GM19455 (cell line): ENCODE measurements at regions not wholly inside any gene's neighbourhood (a gene's known extent, or its start where the extent isn't known, plus 50 kb on each side); places are given as distances from the start of the nearest gene placed in this dataset.
"Not testable (repeated sequence)": the region's sequence is repeated elsewhere in the genome, so short reads cannot be mapped to it uniquely, and the experiment has no call there.

ENCODE experiments used
- ATAC-seq: cut with Tn5 transposase; IDR thresholded peaks from one replicate; pipeline ENCODE4 v1.9.1; 2021; ENCODE audit not compliant: unreplicated experiment

DNA sequence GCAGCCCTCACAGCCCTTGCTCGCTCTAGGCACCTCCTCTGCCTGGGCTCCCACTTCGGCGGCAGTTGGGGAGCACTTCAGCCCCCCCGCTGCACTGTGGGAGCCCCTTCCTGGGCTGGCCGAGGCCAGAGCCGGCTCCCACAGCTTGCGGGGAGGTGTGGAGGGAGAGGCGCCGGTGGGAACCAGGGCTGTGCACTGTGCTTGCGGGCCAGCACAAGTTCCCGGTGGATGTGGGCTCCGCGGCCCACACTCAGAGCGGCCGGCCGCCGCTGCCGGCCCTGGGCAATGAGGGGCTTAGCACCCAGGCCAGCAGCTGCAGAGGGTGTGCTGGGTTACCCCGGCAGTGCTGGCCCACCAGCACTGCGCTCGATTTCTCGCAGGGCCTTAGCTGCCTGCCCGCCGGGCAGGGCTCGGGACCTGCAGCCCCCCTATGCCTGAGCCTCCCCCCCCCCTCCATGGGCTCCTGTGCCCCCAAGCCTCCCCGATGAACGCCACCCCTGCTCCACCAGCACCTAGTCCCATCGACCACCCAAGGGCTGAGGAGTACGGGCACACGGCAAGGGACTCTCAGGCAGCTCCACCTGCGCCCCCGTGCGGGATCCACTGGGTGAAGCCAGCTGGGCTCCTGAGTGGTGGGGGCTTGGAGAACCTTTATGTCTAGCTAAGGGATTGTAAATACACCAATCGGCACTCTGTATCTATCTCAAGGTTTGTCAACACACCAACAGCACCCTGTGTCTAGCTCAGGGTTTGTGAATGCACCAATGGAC lies 224.8 kb downstream of the ZNF608 start:
- no peak for ATAC-seq

DNA sequence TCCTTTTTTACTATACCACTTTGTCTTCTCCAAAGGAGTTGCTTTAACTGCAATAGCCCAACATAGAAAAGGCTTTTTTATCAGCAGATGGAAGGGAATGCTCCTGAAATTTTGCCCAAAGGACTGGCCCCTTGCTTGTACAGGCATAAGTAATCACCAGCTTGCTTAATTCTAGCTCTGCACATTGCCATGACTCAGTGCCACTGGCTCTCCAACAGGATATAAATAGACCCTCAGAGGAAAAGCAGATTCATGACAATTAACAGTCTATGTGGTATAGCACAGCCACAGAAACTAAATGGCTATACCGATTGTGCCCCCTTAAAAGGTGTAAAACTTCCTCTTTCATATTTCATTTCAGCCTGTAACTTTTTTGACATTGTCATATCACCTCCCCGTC lies 227.0 kb downstream of the ZNF608 start:
- peak; percentile 74 for ATAC-seq

DNA sequence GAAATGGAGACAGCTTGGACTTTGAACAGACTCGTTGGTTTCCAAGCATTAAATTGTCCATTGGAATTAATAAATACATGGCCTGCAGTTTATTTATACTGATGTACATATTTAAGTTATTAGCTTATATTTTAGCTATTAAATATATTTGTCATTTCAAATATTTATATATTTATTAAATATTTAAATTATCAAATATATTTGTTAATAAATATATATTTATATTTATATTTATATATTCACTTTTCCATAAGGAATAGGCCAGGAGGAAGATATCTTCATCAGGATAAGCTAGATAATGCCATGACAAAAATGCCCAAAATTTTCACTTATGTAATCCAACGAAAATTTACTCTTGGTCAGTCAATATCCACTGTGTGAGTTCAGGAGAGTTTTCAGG lies 229.9 kb downstream of the ZNF608 start:
- ATAC-seq: no peak

DNA sequence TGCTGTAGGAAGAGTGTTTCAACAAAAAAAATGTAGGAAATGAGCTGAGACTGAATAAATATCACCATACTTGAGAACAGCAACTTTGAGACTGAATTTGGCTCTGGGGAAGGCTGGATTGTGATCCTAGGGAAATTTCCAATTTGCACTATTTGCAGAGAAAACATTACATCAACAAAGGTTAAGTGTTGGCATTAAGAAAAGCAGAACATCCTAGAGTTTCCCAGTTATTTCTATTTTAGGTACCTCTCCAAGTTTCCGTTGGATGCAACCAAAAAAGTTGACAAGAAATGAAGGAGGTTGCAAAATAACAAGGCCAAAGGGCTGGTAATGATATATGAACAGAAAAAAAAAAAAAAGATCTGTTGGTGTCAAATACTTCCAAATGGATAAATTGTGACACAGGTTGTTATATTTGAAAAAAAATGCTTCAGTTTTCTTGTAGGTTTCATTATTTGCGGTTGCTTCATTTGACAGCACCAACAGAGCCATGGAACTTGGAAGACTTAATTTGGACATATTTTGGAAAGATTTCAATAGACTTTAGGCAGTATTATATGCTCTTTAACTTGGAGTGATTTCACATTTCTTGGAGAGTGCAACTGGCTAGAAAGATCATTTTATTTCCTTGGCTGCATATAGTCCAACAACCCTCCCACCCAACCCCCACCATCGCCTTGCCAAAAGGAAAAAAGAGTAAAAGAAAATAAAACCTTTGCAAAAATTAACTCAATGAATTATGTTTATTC lies 230.8 kb downstream of the ZNF608 start:
- ATAC-seq: no peak

DNA sequence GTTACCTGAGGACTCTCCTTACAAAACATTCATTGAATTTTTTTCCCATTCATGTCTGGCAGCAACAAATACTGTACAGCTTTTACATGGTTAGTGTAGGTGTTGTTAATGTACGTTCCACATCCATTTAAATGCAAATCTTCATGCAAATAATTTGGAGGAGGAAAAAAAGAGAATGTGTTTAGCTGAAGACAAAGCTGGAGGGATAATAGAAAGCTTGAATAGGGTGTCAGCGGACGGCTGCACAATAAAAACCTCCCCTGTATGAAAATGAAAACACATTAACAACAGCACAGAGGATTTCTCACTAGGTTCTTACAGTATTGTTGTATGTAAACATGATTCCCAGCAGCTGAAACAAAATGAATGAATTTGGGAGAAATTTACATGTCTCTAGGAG lies 231.5 kb downstream of the ZNF608 start:
- ATAC-seq: no peak

DNA sequence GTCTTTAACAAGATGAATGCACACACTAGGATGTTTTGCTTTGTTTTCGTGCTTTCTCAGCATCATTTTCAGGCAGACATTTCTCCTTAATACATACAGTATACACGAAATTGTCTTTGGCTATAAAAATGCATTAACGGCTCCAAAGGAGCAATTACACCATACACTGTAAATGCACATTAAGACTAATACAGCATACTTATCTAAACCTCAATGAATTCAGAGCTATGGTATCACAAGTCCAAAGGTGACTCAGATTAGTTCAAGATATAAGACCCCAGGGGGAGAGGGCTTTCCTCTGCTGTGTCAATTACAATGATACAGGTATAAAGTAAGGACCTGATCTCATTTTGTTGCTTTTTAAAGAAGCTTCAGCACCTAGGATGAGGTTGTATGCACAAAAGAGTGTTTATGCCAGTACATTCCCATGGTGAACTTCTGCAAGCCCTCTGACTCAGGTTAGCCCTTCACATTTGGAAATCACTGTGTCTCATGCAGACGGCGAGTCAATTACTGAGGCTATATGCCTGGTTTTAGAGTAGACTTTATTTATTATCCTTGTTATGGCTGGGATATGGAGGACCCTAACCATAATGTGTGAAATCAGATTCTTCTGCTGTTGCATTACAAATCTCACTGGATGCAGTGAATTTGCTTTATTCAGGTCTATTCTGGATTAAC lies 233.3 kb downstream of the ZNF608 start:
- ATAC-seq: no peak

DNA sequence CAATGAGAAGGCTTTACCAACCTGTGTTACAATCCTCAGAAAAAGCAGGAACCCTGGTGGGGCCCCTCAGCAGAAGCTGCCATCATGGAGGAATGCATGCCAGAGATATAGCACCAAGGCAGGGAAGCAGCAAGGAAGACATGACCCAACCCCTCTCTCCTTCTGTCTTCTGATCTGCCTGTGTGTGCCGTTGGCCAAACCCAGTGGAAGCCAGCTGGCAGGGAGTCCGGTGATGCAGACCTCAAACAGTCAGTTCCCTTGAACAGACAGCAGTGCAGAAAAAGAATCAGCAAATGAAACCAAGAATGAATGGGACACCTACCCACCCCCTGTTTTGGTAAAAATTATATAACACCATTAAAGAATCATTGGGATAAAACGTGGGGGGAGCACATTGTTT lies 234.2 kb downstream of the ZNF608 start:
- no peak for ATAC-seq

DNA sequence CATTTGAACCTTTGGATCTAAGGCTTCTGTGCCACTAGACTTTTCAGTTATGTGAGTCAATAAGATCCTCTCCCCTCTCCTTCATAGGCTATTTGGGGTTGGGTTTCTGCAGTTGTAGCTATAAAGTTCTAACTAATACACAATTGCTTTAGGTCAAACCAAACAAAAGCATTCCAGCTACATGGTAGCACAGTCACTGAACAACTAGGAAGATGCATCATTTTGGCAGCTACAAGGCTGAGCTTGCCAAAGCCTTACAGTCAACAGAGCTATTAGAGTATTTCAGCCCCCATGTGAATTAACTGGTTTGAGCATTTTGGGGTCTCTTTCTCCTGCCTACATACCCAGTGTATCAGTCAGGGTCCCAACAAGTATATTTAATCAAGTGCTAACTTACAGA lies 234.6 kb downstream of the ZNF608 start:
- ATAC-seq: no peak

DNA sequence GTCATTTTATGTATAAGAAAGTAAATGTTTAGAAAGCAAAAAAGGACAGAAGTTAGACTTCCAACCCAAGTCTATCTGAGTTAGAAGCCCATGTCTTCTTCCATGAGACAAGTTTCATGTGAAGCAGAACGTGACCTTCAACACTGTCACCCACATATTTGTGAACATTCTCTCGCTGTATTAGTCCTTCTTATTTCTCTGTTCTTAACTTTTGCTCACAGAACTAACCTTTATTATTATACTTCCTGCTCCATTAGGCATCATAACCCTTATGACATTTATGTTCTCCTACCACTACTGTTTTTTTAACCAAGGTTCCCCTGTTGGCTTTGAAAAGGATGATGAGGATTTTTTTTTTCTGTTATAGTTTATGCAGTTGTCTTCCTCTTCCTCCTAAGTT lies 238.8 kb downstream of the ZNF608 start:
- no peak for ATAC-seq

DNA sequence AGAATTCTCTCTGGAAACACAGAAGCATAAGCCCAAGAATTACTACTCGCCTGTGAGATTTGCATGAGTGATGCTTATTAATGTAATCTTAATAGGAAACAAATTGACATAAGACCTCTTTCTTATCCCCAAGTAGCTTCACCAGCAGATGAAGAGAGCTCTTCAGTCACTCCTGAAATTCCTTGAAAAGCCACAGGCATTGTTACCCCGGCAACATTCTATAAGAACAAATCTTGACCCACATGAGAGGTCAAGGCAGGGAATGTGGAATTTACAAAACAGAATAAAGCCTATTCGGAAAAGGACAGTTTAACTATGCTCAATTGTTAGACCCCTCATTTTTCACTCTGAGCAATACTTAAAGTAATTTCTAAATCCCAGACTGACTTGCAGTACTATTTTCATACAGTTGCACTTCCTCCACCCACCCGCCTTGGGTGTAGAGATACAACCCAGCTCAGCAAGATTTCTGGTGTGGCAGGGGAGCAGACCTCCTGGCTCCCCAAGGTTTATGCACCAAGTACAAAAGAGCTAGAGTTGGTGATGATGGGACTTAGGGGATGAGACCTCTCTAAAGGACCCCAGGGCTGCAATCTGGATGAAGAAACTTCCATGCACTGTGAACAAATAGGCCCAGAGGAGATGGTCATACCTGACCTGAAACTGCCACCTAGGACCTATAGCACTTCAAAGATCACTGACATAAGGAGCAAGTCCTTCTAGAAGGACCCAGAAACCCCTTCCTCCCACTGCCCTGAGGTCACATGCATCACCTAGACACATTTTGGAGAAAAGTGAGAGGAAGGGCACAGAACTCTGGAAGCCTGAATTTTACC lies 242.1 kb downstream of the ZNF608 start:
- ATAC-seq: peak; percentile 95

DNA sequence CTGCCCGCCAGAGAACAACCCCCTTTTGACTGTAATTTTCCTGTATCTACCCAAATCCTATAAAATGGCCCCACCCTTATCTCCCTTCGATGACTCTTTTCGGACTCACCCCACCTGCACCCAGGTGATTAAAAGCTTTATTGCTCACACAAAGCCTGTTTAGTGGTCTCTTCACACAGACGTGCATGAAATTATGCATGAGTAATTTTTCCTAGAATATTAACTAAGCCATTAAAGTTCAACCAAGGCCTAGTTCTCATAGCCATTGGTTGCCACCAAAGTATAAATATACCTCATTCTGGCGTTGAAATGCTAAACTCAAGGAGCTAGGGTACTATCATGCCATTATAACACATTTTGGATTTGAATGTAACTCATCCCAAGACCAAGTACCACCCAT lies 243.9 kb downstream of the ZNF608 start:
- ATAC-seq: no peak

DNA sequence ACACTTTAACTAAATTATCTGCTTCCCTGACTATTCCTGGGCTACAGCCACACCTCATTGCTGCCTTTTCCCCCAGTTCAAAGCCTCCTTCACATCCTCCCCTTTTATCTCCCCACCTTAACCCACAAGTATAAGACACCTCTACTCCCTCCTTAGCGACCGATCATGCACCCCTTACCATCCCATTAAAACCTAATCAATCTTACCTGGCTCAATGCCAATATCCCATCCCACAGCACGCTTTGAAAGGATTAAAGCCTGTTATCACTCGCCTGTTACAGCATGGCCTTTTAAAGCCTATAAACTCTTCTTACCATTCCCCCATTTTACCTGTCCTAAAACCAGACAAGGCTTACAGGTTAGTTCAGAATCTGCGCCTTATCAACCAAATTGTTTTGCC lies 246.6 kb downstream of the ZNF608 start:
- ATAC-seq: not testable (repeated sequence)

DNA sequence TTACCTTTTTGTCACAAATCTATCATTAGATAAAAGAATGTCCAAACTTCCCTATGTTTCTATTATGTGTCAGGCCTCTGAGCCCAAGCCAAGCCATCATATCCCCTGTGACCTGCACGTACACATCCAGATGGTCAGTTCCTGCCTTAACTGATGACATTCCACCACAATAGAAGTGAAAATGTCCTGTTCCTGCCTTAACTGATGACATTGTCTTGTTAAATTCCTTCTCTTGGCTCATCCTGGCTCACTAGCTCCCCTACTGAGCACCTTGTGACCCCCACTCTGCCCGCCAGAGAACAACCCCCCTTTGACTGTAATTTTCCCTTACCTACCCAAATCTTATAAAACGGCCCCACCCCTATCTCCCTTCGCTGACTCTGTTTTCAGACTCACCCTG lies 249.5 kb downstream of the ZNF608 start:
- ATAC-seq: not testable (repeated sequence)

DNA sequence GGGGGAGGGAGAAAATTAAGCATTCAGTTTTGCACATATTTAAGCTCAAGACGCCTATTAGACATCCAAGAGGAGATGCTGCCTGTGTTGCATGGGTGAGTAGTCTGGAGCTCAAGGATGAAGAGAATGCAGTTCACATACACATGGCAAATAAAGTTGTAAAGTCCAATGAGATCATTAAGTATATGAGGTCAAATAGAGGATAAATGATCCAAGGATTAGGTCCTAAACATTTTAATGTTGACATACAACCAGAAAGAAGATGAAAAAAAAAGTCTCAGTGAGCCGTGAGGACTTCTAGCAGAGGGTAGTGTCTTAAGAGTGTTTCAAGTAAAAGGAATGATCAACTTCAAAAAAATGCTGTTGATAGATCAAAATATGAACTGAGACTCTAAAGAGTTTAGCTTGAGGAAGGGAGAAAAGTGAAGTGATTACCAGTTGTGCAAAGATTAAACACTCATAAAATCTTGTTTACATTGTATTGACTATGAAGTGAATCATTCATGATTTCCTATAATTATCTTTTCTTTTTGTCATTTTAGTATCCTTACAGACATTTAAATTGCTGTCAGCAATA lies 251.8 kb downstream of the ZNF608 start:
- no peak for ATAC-seq

DNA sequence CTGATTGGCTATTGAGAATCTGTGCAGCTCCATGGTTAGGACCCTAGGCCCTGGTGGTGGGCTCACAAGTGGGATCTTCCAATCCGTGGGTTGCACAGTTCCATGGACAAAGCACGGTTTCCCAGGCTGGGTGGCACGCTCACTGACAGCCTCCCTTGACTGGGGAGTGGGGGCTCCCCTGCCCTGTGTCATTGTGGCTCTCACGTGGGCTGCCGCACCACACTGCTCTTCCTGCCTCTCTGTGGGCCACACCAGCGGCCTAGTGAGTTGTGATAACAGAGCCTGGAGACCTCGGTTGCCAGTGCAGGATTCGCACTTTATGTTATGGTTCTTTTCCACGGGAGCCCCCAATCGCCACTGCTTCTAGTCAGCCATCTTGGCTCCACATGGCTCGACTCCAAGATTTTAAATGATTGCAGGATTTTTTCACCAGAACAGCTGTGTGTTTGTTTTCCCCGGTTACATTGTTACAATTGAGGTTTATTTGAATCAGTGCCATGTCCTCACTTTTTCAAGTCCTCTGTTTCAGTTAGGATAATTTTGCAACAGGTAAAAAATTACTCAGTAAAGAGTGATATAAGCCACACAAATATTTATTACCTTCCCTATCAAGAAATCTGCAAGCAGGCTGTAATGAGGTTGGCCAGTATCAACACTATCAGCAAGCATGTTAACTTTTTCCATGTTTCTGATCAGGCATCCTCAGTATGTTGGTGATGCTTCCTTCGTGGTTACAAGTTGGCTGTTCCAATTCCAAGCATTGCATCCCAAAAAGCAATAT lies 253.8 kb downstream of the ZNF608 start:
- no peak for ATAC-seq

DNA sequence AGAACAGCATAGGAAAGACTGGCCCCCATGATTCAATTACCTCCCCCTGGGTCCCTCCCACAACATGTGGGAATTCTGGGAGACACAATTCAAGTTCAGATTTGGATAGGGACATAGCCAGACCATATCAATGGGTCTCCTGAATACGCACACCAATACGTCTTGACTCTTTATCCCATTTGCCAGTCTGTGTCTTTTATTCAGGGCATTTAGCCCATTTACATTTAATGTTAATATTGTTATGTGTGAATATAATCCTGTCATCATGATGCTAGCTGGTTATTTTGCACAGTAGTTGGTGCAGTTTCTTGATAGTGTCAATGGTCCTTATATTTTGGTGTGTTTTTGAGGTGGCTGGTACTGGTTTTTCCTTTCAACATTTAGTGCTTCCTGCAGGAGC lies 256.1 kb downstream of the ZNF608 start:
- not testable (repeated sequence) for ATAC-seq

DNA sequence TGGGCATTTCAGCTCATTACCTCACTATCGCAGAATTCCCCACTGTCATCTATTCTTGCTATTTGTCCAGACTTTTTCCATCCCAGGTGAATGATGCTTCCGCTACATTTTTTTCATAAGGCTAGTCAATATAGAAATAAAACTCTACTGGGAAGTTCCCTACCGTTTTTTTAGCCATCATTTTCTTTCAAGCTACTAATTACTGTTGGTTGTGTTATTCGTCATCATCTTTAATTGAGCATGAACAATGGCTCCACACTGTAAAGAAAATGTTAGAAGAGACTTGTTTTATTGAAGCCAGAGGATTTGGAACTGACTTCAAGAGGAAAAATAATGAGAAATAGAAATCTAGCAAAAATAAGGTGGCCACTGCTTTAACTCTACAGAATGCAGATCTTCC lies 265.0 kb downstream of the ZNF608 start:
- ATAC-seq: no peak

DNA sequence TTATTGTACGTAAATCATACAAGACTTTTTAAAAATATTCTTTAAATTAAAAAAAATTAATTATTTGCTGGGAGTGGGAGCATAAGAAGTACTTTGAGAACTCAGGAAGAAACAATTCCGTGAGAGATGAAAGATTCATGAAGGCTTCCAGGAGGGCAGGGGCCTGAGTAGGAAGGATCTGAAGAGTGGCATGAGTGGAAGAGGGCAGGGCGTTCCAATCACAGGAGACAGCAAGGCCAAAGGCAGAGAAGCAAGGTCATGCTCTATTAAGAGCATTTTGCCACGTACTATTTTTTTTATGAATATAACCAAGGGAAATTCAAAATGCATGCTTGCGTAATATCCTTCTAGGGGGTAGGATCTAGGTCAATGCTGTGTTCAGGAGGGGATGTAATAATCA lies 265.5 kb downstream of the ZNF608 start:
- ATAC-seq: no peak

DNA sequence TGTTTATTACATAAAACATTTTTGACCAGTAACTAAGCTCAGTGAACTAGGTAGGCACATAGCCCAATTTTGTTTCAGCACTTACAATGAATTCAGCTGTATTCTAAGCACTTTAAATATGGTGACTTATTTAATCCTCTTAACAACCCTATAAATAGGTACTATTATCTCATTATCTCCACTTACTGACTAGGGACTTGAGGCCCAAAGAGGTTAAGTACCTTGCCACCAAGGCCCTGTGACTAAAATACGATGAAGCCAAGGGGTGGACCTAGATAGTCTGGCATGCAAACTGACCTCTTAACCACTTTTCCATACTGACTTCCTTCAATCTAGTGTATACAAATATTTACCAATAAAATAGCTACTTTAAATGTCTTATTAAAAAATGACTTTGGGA lies 266.4 kb downstream of the ZNF608 start:
- ATAC-seq: no peak

DNA sequence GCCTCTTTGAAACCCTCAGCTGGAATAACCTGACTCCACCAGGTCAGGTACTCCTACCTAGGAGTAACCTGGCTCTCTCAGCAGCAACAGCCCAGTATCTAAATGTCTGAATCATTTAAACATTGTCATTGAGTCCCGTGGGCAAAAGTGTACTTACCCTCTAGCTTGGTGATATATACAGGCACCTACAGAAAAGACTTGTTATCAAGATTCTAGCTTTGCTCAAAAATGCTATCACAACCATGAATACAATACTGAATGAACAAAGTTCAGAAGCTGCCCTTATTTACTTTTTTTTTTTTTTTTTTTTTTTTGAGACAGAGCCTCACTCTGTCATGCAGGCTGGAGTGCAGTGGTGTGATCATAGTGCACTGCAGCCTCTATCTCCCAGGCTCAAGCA lies 268.2 kb downstream of the ZNF608 start:
- ATAC-seq: no peak
